ENCODE measurements at regions not wholly inside any gene's neighbourhood (a gene's known extent, or its start where the extent isn't known, plus 50 kb on each side); places are given as distances from the start of the nearest gene placed in this dataset.

- no peak overlapping the region for H3K9ac ChIP-seq (ENCODE audit: low read length)
- no peaks in the 10 kb centered on the region for H3K9me2 ChIP-seq (ENCODE audit: insufficient read depth)
- no peak overlapping the region for H3K27ac ChIP-seq (ENCODE audit: low read depth, low read length)
- no peaks in the 10 kb centered on the region for H4K20me1 ChIP-seq (ENCODE audit: insufficient read depth)
- no peaks in the 10 kb centered on the region for H3K36me3 ChIP-seq (ENCODE audit: control insufficient read depth in 1 of 2, insufficient read depth in 2 of 2, low read length in 2 of 2)
- no peak overlapping the region for H3K4me2 ChIP-seq (ENCODE audit: low read length)
- H3K4me1 ChIP-seq (ENCODE audit: control insufficient read depth in 1 of 2, insufficient read depth in 2 of 2, low read length in 2 of 2) = no peaks in the 10 kb centered on the region
- no peak overlapping the region for H3K4me3 ChIP-seq (replicated peaks in 1 of 2; ENCODE audit: low read depth in 1 of 2, low read length in 2 of 2)
- no peaks in the 10 kb centered on the region for H3K79me2 ChIP-seq (ENCODE audit: insufficient read depth, low read length)
- RAD21 ChIA-PET (ENCODE audit: low non-redundant PET in 1 of 2, low total read pairs in 2 of 2, uncharacterized antibody in 2 of 2, unreplicated experiment in 2 of 2) = no interaction called here
- H3K27me3 ChIP-seq (ENCODE audit: insufficient read depth, low read length) = no peaks in the 10 kb centered on the region
- POLR2A ChIA-PET = no interaction called here
- ATAC-seq (no peak), DNase-seq (ENCODE audit: low read depth, low spot score) (no peak)
- BruUV-seq (replicated peaks) = no TSS peak
- no peaks in the 10 kb centered on the region; a peak in 1 of 4 replicates for H3K9me3 ChIP-seq (ENCODE audit: control insufficient read depth in 1 of 2, insufficient read depth in 1 of 2, low read depth in 1 of 2, low read length in 2 of 2)
- CTCF ChIA-PET = no interaction called here
- TF ChIP-seq TCF7L2 (IDR thresholded peaks at IDR 0.05; ENCODE audit: borderline replicate concordance, extremely low read depth, insufficient read depth, insufficient read length) (no peak), POLR2A (IDR thresholded peaks at IDR 0.05; ENCODE audit: borderline replicate concordance, extremely low read depth, insufficient read depth, insufficient read length) (no peak), ZBTB33 (IDR thresholded peaks at IDR 0.05; ENCODE audit: extremely low read depth, insufficient replicate concordance, low read length) (no peak), POLR2AphosphoS5 (IDR thresholded peaks at IDR 0.05; ENCODE audit: low read depth, low read length) (no peak), MAX (IDR thresholded peaks at IDR 0.05) (no peak)
- H2AFZ ChIP-seq (ENCODE audit: low read depth, low read length, poor library complexity, severe bottlenecking) = no peak overlapping the region
- intact Hi-C loops (cut with micrococcal nuclease) = no loop called here
Measured at GRCh38 chr9:29211003-29211579, 1637.8 kb upstream of the C9orf72 start.
